ENCODE measurements at regions not wholly inside any gene's neighbourhood (a gene's known extent, or its start where the extent isn't known, plus 50 kb on each side); places are given as distances from the start of the nearest gene placed in this dataset.

DNA sequence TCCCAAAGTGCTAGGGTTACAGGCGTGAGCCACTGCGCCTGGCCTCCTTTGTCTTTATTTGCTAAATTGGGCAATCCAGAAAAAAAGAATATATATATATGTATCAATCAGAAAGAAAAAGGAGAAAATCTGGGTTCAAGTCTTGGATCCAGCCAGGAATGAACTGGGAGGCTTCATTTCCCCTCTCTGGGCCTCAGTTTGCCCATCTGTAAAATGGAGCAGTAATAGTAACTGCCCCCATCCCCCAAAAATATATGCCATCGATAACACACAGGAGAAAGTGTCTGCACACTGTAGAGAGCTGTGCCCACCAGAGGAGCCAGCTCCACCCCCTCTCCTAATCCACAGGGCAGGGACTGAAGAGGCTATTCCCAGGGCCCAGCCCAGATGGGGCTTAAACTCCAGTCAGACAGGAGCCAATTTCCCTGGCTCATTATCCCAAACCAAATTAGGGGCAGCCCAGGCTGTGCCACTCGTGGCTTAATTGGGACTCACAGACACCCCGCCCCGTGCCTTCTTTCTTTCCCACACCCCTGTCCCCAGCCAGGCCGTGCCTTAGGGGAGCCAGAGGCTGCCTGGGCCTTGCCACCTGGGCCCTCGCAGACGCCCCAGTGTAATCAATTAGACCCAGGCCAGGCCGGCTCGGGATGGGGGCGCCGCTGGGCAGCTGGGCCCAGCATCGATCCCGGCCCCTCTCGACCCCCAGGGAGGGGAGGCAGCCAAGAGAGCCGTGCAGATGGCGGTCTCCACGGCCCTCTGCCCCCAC lies 171.5 kb downstream of the MN1 start:
- no peaks in the 10 kb centered on the region for H3K36me3 ChIP-seq (ENCODE audit: insufficient read depth, low read length)
- no peak overlapping the region for H3K4me3 ChIP-seq (ENCODE audit: low read depth, low read length)
- H3K27me3 ChIP-seq (ENCODE audit: insufficient read depth, low read length) = no peaks in the 10 kb centered on the region
- H3K79me2 ChIP-seq (ENCODE audit: control insufficient read depth, insufficient read depth, low read length, unreplicated experiment) = no peaks in the 10 kb centered on the region
- no peak overlapping the region for H3K27ac ChIP-seq (ENCODE audit: low read depth, low read length)
- H3K4me1 ChIP-seq (ENCODE audit: control insufficient read depth, insufficient read depth, low read length, unreplicated experiment) = no peaks in the 10 kb centered on the region
- H2AFZ ChIP-seq (ENCODE audit: low read length, unreplicated experiment) = no peak overlapping the region

GRCh38 chr22:27630754-27631153 lies 170.8 kb downstream of the MN1 start:
- no peaks in the 10 kb centered on the region for H3K27me3 ChIP-seq (ENCODE audit: insufficient read depth, low read length)
- no peaks in the 10 kb centered on the region for H3K36me3 ChIP-seq (ENCODE audit: insufficient read depth, low read length)
- H3K4me3 ChIP-seq (ENCODE audit: low read depth, low read length) = no peak overlapping the region
- no peak overlapping the region for H2AFZ ChIP-seq (ENCODE audit: low read length, unreplicated experiment)
- H3K79me2 ChIP-seq (ENCODE audit: control insufficient read depth, insufficient read depth, low read length, unreplicated experiment) = no peaks in the 10 kb centered on the region
- H3K4me1 ChIP-seq (ENCODE audit: control insufficient read depth, insufficient read depth, low read length, unreplicated experiment) = no peaks in the 10 kb centered on the region
- no peak overlapping the region for H3K27ac ChIP-seq (ENCODE audit: low read depth, low read length)

GRCh38 chr22:27631641-27632040 lies 169.9 kb downstream of the MN1 start:
- Histone ChIP-seq H3K79me2 (ENCODE audit: control insufficient read depth, insufficient read depth, low read length, unreplicated experiment) (no peaks in the 10 kb centered on the region), H3K27ac (ENCODE audit: low read depth, low read length) (no peak overlapping the region), H3K4me3 (ENCODE audit: low read depth, low read length) (no peak overlapping the region), H2AFZ (ENCODE audit: low read length, unreplicated experiment) (no peak overlapping the region), H3K27me3 (ENCODE audit: insufficient read depth, low read length) (no peaks in the 10 kb centered on the region), H3K36me3 (ENCODE audit: insufficient read depth, low read length) (no peaks in the 10 kb centered on the region), H3K4me1 (ENCODE audit: control insufficient read depth, insufficient read depth, low read length, unreplicated experiment) (no peaks in the 10 kb centered on the region)

- H3K36me3 ChIP-seq (ENCODE audit: insufficient read depth, low read length) = no peaks in the 10 kb centered on the region
- no peaks in the 10 kb centered on the region for H3K4me1 ChIP-seq (ENCODE audit: control insufficient read depth, insufficient read depth, low read length, unreplicated experiment)
- H2AFZ ChIP-seq (ENCODE audit: low read length, unreplicated experiment) = no peak overlapping the region
- no peak overlapping the region for H3K4me3 ChIP-seq (ENCODE audit: low read depth, low read length)
- no peaks in the 10 kb centered on the region for H3K79me2 ChIP-seq (ENCODE audit: control insufficient read depth, insufficient read depth, low read length, unreplicated experiment)
- H3K27ac ChIP-seq (ENCODE audit: low read depth, low read length) = no peak overlapping the region
- no peaks in the 10 kb centered on the region for H3K27me3 ChIP-seq (ENCODE audit: insufficient read depth, low read length)
Measured at GRCh38 chr22:27632451-27633295, 168.9 kb downstream of the MN1 start.

DNA sequence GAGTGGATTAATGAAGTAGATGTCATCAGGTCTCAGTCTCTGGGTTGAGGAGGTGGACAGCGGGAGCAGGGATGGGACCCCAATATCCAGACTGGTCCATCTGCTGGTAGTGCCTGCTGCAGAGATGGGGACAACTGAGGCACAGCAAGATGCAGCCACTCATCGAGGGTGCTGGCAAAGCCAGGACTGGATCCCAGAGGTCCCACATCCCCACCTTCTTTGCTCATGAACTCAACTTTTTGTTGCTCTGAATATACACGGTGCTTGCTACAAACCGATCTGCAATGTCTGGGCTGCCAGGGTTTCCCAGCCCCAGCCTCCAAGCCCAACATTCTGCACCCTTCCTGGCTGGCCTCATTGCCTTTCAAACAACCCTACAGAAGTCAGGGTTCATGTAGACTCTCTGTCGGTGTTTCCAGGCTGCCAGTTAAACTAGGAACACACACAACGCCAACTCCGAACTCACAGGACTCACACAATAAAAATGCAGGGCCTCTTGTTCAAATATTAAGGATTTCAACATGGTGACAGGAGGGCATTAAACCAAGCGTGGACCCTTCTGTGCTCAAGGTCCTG lies 168.2 kb downstream of the MN1 start:
- H3K79me2 ChIP-seq (ENCODE audit: control insufficient read depth, insufficient read depth, low read length, unreplicated experiment) = no peaks in the 10 kb centered on the region

DNA sequence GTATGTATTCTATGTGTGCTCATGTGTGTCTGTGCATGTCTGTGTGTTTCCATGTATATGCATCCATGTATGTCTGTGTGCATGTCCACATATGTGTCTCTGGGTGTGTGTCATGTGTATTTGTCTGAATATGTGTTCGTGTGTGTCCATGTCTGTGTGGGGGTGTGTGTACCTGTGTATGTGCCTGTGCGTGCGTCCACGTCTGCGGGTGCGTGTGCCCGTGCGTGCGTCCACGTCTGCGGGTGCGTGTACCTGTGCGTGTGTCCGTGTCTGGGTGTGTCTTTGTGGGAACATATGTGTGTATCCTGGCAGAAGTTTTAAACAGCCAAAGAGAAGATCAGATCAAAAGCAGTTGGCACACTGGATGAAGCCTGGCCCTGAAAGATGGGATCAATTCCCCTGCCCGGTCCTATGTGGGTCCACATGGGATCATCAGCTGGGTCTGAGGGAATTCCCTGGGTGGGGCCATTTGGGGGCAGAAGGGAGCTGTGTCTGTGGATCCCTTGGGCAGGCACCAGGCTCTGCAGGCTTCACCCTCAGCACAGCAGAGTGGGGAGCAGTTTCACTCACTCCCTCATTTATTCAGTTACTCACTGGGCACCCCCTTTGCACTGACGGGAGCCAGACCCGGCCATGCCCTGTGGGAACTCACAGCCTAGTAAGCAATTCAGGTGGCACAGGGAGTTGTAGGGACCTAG lies 167.4 kb downstream of the MN1 start:
- no peaks in the 10 kb centered on the region for H3K36me3 ChIP-seq (ENCODE audit: insufficient read depth, low read length)
- H3K27ac ChIP-seq (ENCODE audit: low read depth, low read length) = no peak overlapping the region
- no peak overlapping the region for H2AFZ ChIP-seq (ENCODE audit: low read length, unreplicated experiment)
- H3K4me1 ChIP-seq (ENCODE audit: control insufficient read depth, insufficient read depth, low read length, unreplicated experiment) = no peaks in the 10 kb centered on the region
- H3K4me3 ChIP-seq (ENCODE audit: low read depth, low read length) = no peak overlapping the region
- no peaks in the 10 kb centered on the region for H3K27me3 ChIP-seq (ENCODE audit: insufficient read depth, low read length)
- no peaks in the 10 kb centered on the region for H3K79me2 ChIP-seq (ENCODE audit: control insufficient read depth, insufficient read depth, low read length, unreplicated experiment)

More for the DNA sequence above, 168.2 kb downstream of the MN1 start:
- H3K27ac ChIP-seq (ENCODE audit: low read depth, low read length) = no peak overlapping the region
- H3K4me1 ChIP-seq (ENCODE audit: control insufficient read depth, insufficient read depth, low read length, unreplicated experiment) = no peaks in the 10 kb centered on the region
- H2AFZ ChIP-seq (ENCODE audit: low read length, unreplicated experiment) = no peak overlapping the region
- no peaks in the 10 kb centered on the region for H3K27me3 ChIP-seq (ENCODE audit: insufficient read depth, low read length)
- H3K36me3 ChIP-seq (ENCODE audit: insufficient read depth, low read length) = no peaks in the 10 kb centered on the region
- H3K4me3 ChIP-seq (ENCODE audit: low read depth, low read length) = no peak overlapping the region

DNA sequence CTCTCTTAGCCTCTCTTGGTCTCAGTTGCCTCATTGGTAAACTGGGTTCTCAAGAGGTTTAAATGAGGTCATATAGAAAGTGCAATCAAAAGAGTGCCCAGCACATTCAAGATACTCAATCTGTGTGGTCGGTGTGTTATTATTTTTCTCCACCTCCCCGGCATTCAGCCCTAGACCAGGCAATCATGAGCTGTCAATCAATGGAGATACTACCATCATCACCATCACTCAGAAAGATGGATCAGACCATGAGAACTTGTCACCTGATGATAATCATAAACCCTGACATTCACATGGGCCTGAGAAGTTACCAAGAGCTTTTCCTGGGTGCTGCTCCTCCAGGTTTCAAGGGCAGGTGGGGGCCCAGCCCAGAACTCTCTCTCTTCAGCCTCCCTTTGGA lies 166.1 kb downstream of the MN1 start:
- no peaks in the 10 kb centered on the region for H3K27me3 ChIP-seq (ENCODE audit: insufficient read depth, low read length)
- no peak overlapping the region for H2AFZ ChIP-seq (ENCODE audit: low read length, unreplicated experiment)
- no peaks in the 10 kb centered on the region for H3K4me1 ChIP-seq (ENCODE audit: control insufficient read depth, insufficient read depth, low read length, unreplicated experiment)
- no peak overlapping the region for H3K4me3 ChIP-seq (ENCODE audit: low read depth, low read length)
- no peaks in the 10 kb centered on the region for H3K79me2 ChIP-seq (ENCODE audit: control insufficient read depth, insufficient read depth, low read length, unreplicated experiment)
- H3K27ac ChIP-seq (ENCODE audit: low read depth, low read length) = no peak overlapping the region
- no peaks in the 10 kb centered on the region for H3K36me3 ChIP-seq (ENCODE audit: insufficient read depth, low read length)

DNA sequence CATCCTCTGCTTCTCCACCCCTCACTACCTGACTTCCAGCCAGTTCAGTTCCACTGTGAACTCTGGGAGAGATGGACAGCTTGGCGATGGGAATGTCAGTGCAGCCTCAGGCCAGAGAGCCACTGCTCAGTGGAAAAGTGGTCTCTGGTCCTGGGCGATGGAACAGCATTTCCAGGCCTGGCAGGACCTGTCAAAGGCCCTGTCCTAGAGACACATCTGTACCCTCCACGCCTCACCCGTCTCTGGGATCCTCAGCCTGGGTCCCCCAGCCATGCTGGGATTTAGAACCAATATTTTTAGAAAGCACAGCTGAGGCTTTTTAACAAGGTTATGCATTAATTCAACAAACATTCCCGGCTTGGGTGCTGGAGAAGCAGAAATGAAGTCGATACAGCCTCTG lies 165.7 kb downstream of the MN1 start:
- Histone ChIP-seq H3K79me2 (ENCODE audit: control insufficient read depth, insufficient read depth, low read length, unreplicated experiment) (no peaks in the 10 kb centered on the region), H3K4me1 (ENCODE audit: control insufficient read depth, insufficient read depth, low read length, unreplicated experiment) (no peaks in the 10 kb centered on the region), H3K27me3 (ENCODE audit: insufficient read depth, low read length) (no peaks in the 10 kb centered on the region), H2AFZ (ENCODE audit: low read length, unreplicated experiment) (no peak overlapping the region), H3K4me3 (ENCODE audit: low read depth, low read length) (no peak overlapping the region), H3K36me3 (ENCODE audit: insufficient read depth, low read length) (no peaks in the 10 kb centered on the region), H3K27ac (ENCODE audit: low read depth, low read length) (no peak overlapping the region)

DNA sequence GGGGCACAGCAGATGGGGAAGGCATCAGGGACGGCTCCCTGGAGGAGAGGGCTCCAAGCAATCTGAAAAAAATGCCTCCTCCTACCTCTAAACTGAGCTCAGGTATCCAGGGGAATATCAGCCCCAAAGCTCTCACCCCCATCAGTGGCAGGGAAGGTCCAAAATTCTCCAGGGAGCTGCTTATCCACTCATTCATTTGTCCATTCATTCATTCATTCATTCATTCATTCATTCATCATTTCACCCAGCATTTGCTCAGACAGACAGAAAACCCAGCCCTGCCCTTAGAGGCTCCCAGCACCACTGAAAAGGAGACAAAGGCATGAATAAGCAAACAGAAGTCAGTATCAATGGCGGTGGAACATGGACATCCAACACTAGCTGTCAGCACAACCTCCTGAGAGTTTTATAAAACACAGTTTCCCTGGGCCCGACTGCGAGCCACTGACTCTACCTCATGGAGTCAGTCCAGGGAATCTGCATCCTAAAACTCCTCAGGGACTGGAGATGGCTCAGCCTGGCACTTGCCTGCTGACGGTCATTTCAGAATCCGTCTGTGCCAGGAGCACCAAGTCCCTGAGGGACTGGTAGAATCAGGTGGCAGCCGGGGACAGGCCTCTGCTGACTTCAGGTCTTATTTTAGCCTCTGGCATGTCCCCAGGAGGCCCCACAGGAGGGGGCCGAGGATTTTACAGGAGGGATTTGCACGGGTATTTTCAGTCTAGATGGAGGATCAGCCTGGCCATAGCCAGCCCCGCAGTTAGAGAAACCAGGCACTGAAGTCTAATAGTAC lies 164.6 kb downstream of the MN1 start:
- Histone ChIP-seq H3K27me3 (ENCODE audit: insufficient read depth, low read length) (no peaks in the 10 kb centered on the region), H3K27ac (ENCODE audit: low read depth, low read length) (no peak overlapping the region), H3K4me3 (ENCODE audit: low read depth, low read length) (no peak overlapping the region), H3K36me3 (ENCODE audit: insufficient read depth, low read length) (no peaks in the 10 kb centered on the region), H3K4me1 (ENCODE audit: control insufficient read depth, insufficient read depth, low read length, unreplicated experiment) (no peaks in the 10 kb centered on the region), H2AFZ (ENCODE audit: low read length, unreplicated experiment) (no peak overlapping the region), H3K79me2 (ENCODE audit: control insufficient read depth, insufficient read depth, low read length, unreplicated experiment) (no peaks in the 10 kb centered on the region)

- H3K79me2 ChIP-seq (ENCODE audit: control insufficient read depth, insufficient read depth, low read length, unreplicated experiment) = no peaks in the 10 kb centered on the region
- H3K4me3 ChIP-seq (ENCODE audit: low read depth, low read length) = no peak overlapping the region
- no peaks in the 10 kb centered on the region for H3K4me1 ChIP-seq (ENCODE audit: control insufficient read depth, insufficient read depth, low read length, unreplicated experiment)
- H3K27me3 ChIP-seq (ENCODE audit: insufficient read depth, low read length) = no peaks in the 10 kb centered on the region
- H3K27ac ChIP-seq (ENCODE audit: low read depth, low read length) = no peak overlapping the region
- no peaks in the 10 kb centered on the region for H3K36me3 ChIP-seq (ENCODE audit: insufficient read depth, low read length)
- no peak overlapping the region for H2AFZ ChIP-seq (ENCODE audit: low read length, unreplicated experiment)
Measured at GRCh38 chr22:27637604-27638003, 164.0 kb downstream of the MN1 start.
